ENCODE measurements at regions not wholly inside any gene's neighbourhood (a gene's known extent, or its start where the extent isn't known, plus 50 kb on each side); places are given as distances from the start of the nearest gene placed in this dataset.

DNA sequence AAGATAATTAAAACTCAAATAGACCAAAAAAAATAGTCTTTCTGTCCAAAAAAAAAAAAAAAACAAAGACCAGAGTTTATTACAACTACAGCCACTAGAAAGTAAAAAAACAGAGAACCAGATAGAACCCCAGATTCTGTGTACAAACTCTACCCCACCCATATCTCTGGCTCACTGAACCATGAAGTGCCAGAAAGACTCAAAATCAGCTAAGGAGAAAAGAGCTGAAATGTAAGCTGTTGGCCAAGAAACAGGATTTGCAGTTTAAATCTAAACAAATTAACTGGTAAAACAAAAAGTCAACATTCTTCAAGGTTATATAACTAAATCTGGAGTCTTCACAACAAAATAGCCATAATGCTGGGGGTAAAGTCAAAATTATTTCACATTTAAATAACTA is 278.9 kb downstream of the SEC16B start:
- TF ChIP-seq POLR2A (IDR thresholded peaks at IDR 0.05), result no peak
- no peak for TF ChIP-seq CTCF (IDR thresholded peaks at IDR 0.05)
